HUES6 (cell line): ENCODE measurements at regions not wholly inside any gene's neighbourhood (a gene's known extent, or its start where the extent isn't known, plus 50 kb on each side); places are given as distances from the start of the nearest gene placed in this dataset.

ENCODE experiments used
- H3K27ac ChIP-seq: 2 replicates; pipeline ENCODE4 v1.7.0; 2013; ENCODE audit warnings: low read depth, mild to moderate bottlenecking, low read length, inconsistent platforms
- H3K27me3 ChIP-seq: 2 replicates; pipeline ENCODE4 v1.6.1; 2013; ENCODE audit warnings: low read length; ENCODE audit not compliant: control insufficient read depth, insufficient read depth
- H3K36me3 ChIP-seq: 2 replicates; pipeline ENCODE4 v1.6.1; 2013; ENCODE audit warnings: low read length; ENCODE audit not compliant: control insufficient read depth, insufficient read depth
- H3K4me1 ChIP-seq: 2 replicates; pipeline ENCODE4 v1.6.1; 2013; ENCODE audit warnings: low read length; ENCODE audit not compliant: control insufficient read depth, insufficient read depth
- H3K4me3 ChIP-seq: 2 replicates; pipeline ENCODE4 v1.5.1; 2013; ENCODE audit warnings: low read depth, low read length
- H3K9ac ChIP-seq: one replicate; pipeline ENCODE4 v1.6.1; 2013; ENCODE audit warnings: mild to moderate bottlenecking, low read length
- H3K9me3 ChIP-seq: 2 replicates; pipeline ENCODE4 v1.6.1; 2013; ENCODE audit warnings: low read depth, low read length; ENCODE audit not compliant: control insufficient read depth, insufficient read depth

- H3K27me3 ChIP-seq: no peaks in the 10 kb centered on the region
- H3K36me3 ChIP-seq: no peaks in the 10 kb centered on the region
- H3K9ac ChIP-seq: no peak overlapping the region
- peaks cover 2% of the 10 kb centered on the region; the same call in 1 of the 2 replicates for H3K4me1 ChIP-seq
- no peaks in the 10 kb centered on the region for H3K9me3 ChIP-seq
- H3K4me3 ChIP-seq: no peak overlapping the region
- no peak overlapping the region for H3K27ac ChIP-seq
These were observed 53.0 kb upstream of the TCF21 start for GRCh38 chr6:133835901-133836300.

- Histone ChIP-seq H3K9me3 (no peaks in the 10 kb centered on the region), H3K4me3 (peak overlapping the region; percentile 61), H3K27ac (no peak overlapping the region; the same call in 1 of the 2 replicates), H3K9ac (peak overlapping the region; percentile 40), H3K4me1 (peaks cover 10% of the 10 kb centered on the region), H3K36me3 (no peaks in the 10 kb centered on the region), H3K27me3 (no peaks in the 10 kb centered on the region)
These were observed 51.0 kb upstream of the TCF21 start for GRCh38 chr6:133837801-133838349.
